IMR-90 (cell line): ENCODE measurements at regions not wholly inside any gene's neighbourhood (a gene's known extent, or its start where the extent isn't known, plus 50 kb on each side); places are given as distances from the start of the nearest gene placed in this dataset.

Source experiments
- CTCF ChIP-seq: conservative IDR thresholded peaks from 2 replicates; pipeline ENCODE4 v1.5.1; 2012; ENCODE audit warnings: mild to moderate bottlenecking, low read depth, low read length, improper control_type of control experiment
- MAFK ChIP-seq: IDR thresholded peaks from 2 replicates; pipeline ENCODE4 v1.6.1; 2012; ENCODE audit warnings: low read depth, low read length, improper control_type of control experiment
- POLR2A ChIP-seq: IDR thresholded peaks from 2 replicates; pipeline ENCODE4 v1.6.1; 2012; ENCODE audit warnings: mild to moderate bottlenecking, low read depth, low read length
- RAD21 ChIP-seq: IDR thresholded peaks from 2 replicates; pipeline ENCODE4 v1.6.1; 2012; ENCODE audit warnings: low read length, improper control_type of control experiment
- RCOR1 ChIP-seq: IDR thresholded peaks from 2 replicates; pipeline ENCODE4 v1.6.1; 2012; ENCODE audit warnings: mild to moderate bottlenecking, low read length, improper control_type of control experiment; ENCODE audit not compliant: insufficient replicate concordance
- USF2 ChIP-seq: fragments of 150-350 bp; IDR thresholded peaks from 2 replicates; pipeline ENCODE4 v1.6.1; 2017; ENCODE audit warnings: mild to moderate bottlenecking, antibody characterized with exemption, low read length, low read depth

GRCh38 chr12:92365333-92365732 is 219.7 kb upstream of the BTG1 start:
- TF ChIP-seq MAFK: no peak
- no peak for TF ChIP-seq USF2
- TF ChIP-seq RCOR1: no peak
- no peak for TF ChIP-seq POLR2A
- no peak for TF ChIP-seq RAD21
- TF ChIP-seq CTCF: no peak
